Activated naive CD4-positive, alpha-beta T cell (primary cell): ENCODE measurements at regions not wholly inside any gene's neighbourhood (a gene's known extent, or its start where the extent isn't known, plus 50 kb on each side); places are given as distances from the start of the nearest gene placed in this dataset.
"Not testable (repeated sequence)": the region's sequence is repeated elsewhere in the genome, so short reads cannot be mapped to it uniquely, and the experiment has no call there.

Experiments
- DNase-seq, 4 experiments: peaks; one replicate each; lab custom pipeline; 2025; lab: John Stamatoyannopoulos, UW

- no peak for DNase-seq
These were observed 404.0 kb upstream of the IRX1 start for GRCh38 chr5:3191585-3191984.

- DNase-seq = no peak
These were observed 404.7 kb upstream of the IRX1 start for GRCh38 chr5:3190930-3191329.

- no peak for DNase-seq
These were observed 405.2 kb upstream of the IRX1 start for GRCh38 chr5:3190433-3190832.

GRCh38 chr5:3187771-3188425 lies 407.7 kb upstream of the IRX1 start:
- DNase-seq = no peak

GRCh38 chr5:3186736-3187405 lies 408.8 kb upstream of the IRX1 start:
- DNase-seq = no peak

- DNase-seq = no peak
These were observed 409.5 kb upstream of the IRX1 start for GRCh38 chr5:3186156-3186555.

- no peak for DNase-seq
These were observed 410.1 kb upstream of the IRX1 start for GRCh38 chr5:3185488-3185887.

GRCh38 chr5:3182133-3182876 lies 413.3 kb upstream of the IRX1 start:
- no peak for DNase-seq

GRCh38 chr5:3181671-3182070 lies 414.0 kb upstream of the IRX1 start:
- no peak for DNase-seq

- DNase-seq = no peak
These were observed 415.0 kb upstream of the IRX1 start for GRCh38 chr5:3180636-3181035.

- DNase-seq = no peak
These were observed 416.4 kb upstream of the IRX1 start for GRCh38 chr5:3179220-3179619.

- DNase-seq = no peak
These were observed 418.3 kb upstream of the IRX1 start for GRCh38 chr5:3177338-3177737.

GRCh38 chr5:3175416-3175815 lies 420.2 kb upstream of the IRX1 start:
- no peak for DNase-seq

GRCh38 chr5:3167473-3167872 lies 416.0 kb upstream of the IRX2 start:
- DNase-seq = no peak

GRCh38 chr5:3163626-3164025 lies 412.1 kb upstream of the IRX2 start:
- DNase-seq = no peak

GRCh38 chr5:3161672-3162071 lies 410.2 kb upstream of the IRX2 start:
- no peak for DNase-seq

GRCh38 chr5:3157214-3157613 lies 405.7 kb upstream of the IRX2 start:
- no peak for DNase-seq

- no peak for DNase-seq
These were observed 404.2 kb upstream of the IRX2 start for GRCh38 chr5:3155717-3156116.

GRCh38 chr5:3155046-3155445 lies 403.6 kb upstream of the IRX2 start:
- DNase-seq = no peak

- no peak for DNase-seq
These were observed 402.4 kb upstream of the IRX2 start for GRCh38 chr5:3153906-3154305.

- no peak for DNase-seq
These were observed 401.9 kb upstream of the IRX2 start for GRCh38 chr5:3153226-3153858.

- DNase-seq = no peak
These were observed 398.4 kb upstream of the IRX2 start for GRCh38 chr5:3149899-3150298.

- DNase-seq = not testable (repeated sequence)
These were observed 395.9 kb upstream of the IRX2 start for GRCh38 chr5:3147405-3147804.
